ENCODE measurements at regions not wholly inside any gene's neighbourhood (a gene's known extent, or its start where the extent isn't known, plus 50 kb on each side); places are given as distances from the start of the nearest gene placed in this dataset.

GRCh38 chr17:418421-418751 is 65.8 kb upstream of the RPH3AL start:
- Histone ChIP-seq H3K9me3 (no peaks in the 10 kb centered on the region), H3K27ac (no peak overlapping the region), H3K4me1 (no peaks in the 10 kb centered on the region), H3K4me2 (no peak overlapping the region), H3K4me3 (no peak overlapping the region)
- ChIA-PET POLR2A (no interaction called here), CTCF (interaction anchor here (0.9 to 8.5 kb wide), 4 partner anchors 19 to 562 kb away, joined by 3 to 67 read pairs (median 3); no protein-coding TSS in a partner anchor)
- FAIRE-seq, result no peak
- no peak for DNase-seq (ENCODE audit: low read depth in 1 of 2, low spot score in 1 of 2)
- 92% methylated on average over 8 of the region's 8 CpGs for WGBS (ENCODE audit: missing lambda C conversion rate)
- ATAC-seq, result no peak
- no peak for TF ChIP-seq POLR2A (IDR thresholded peaks at IDR 0.05; ENCODE audit: low read length)
- no peak for TF ChIP-seq CBX2 (IDR thresholded peaks at IDR 0.05; ENCODE audit: borderline replicate concordance, low read depth)
- no peak for TF ChIP-seq E2F6 (IDR thresholded peaks at IDR 0.05; ENCODE audit: borderline replicate concordance, low read depth)
- no peak for TF ChIP-seq RARB (CRISPR knock-in tag; IDR thresholded peaks at IDR 0.05)

DNA sequence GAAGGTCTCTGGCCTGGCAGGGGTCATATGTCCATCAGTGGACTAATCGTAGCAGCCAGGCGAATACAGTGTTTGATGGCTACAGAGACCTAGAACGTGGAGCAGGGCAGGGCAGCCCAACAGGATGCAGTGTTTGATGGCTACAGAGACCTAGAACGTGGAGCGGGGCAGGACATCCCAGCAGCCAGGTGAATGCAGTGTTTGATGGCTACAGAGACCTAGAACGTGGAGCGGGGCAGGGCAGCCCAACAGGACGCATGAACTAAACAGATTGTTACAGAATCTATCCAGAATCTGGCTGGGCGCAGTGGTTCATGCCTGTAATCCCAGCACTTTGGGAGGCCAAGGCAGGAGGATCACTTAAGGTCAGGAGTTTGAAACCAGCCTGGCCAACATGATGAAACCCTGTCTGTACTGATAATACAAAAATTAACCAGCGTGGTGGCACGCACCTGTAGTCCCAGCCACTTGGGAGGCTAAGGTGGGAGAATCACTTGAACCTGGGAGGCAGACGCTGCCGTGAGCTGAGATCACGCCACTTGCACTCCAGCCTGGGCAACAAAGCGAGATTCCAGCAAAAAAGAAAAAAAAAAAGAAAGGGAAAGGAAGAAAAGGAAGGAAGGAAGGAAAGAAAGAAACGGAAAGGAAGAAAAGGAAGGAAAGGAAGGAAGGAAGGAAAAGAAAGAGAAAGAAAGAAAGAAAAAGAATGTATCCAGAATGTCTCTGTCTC is 65.2 kb upstream of the RPH3AL start:
- no peak for ATAC-seq
- Histone ChIP-seq H3K9me3 (no peaks in the 10 kb centered on the region), H3K27ac (no peak overlapping the region), H3K4me3 (no peak overlapping the region), H3K4me2 (no peak overlapping the region), H3K4me1 (no peaks in the 10 kb centered on the region)
- TF ChIP-seq RFX5 (IDR thresholded peaks at IDR 0.05), result no peak
- TF ChIP-seq POLR2AphosphoS2 (conservative IDR thresholded peaks at IDR 0.05; ENCODE audit: low read length), result no peak
- TF ChIP-seq BHLHE40 (IDR thresholded peaks at IDR 0.05; ENCODE audit: low read depth, low read length), result no peak
- TF ChIP-seq FOXS1 (CRISPR knock-in tag; IDR thresholded peaks at IDR 0.05), result no peak
- ChIA-PET POLR2A (no interaction called here), CTCF (interaction anchor here (0.7 to 4.6 kb wide), 5 partner anchors 19 to 563 kb away, joined by 3 to 76 read pairs (median 3); no protein-coding TSS in a partner anchor)
- WGBS (ENCODE audit: missing lambda C conversion rate), result 89% methylated on average over 16 of the region's 16 CpGs
- no peak for FAIRE-seq
- DNase-seq (ENCODE audit: low read depth in 1 of 2, low spot score in 1 of 2), result no peak

GRCh38 chr17:416293-417206 is 63.9 kb upstream of the RPH3AL start:
- WGBS (ENCODE audit: missing lambda C conversion rate), result 88% methylated on average over 22 of the region's 23 CpGs
- H3K4me2 ChIP-seq, result no peak overlapping the region
- H3K4me1 ChIP-seq, result peaks cover 8% of the 10 kb centered on the region
- DNase-seq (ENCODE audit: low read depth in 1 of 2, low spot score in 1 of 2), result no peak
- no peak overlapping the region for H3K4me3 ChIP-seq
- ChIA-PET POLR2A (no interaction called here), CTCF (interaction anchor here (0.7 to 4.6 kb wide), 5 partner anchors 11 to 580 kb away, joined by 3 to 76 read pairs (median 7); partner anchors contain the start of gene TIMM22)
- ATAC-seq, result no peak
- no peak overlapping the region for H3K27ac ChIP-seq
- FAIRE-seq, result no peak
- TF ChIP-seq RFX5 (IDR thresholded peaks at IDR 0.05) (no peak), MYC (IDR thresholded peaks at IDR 0.05; ENCODE audit: borderline replicate concordance, low read length) (no peak), ZFP36 (IDR thresholded peaks at IDR 0.05; ENCODE audit: borderline replicate concordance, partially characterized antibody) (no peak), BHLHE40 (IDR thresholded peaks at IDR 0.05; ENCODE audit: low read depth, low read length) (no peak), HOXB5 (CRISPR knock-in tag; IDR thresholded peaks at IDR 0.05) (no peak), RAD21 (conservative IDR thresholded peaks at IDR 0.05 in 1 of 2, IDR thresholded peaks at IDR 0.05 in 1 of 2) (no peak), NR3C1 (IDR thresholded peaks at IDR 0.05) (no peak), GATA3 (IDR thresholded peaks at IDR 0.05; ENCODE audit: borderline replicate concordance) (no peak), SREBF2 (IDR thresholded peaks at IDR 0.05) (no peak), POLR2A (IDR thresholded peaks at IDR 0.05; ENCODE audit: low read length) (no peak), RNF2 (IDR thresholded peaks at IDR 0.05; ENCODE audit: borderline replicate concordance, low read depth) (no peak), TP53 (CRISPR knock-in tag; IDR thresholded peaks at IDR 0.05) (no peak), HDAC2 (IDR thresholded peaks at IDR 0.05) (no peak), POLR2AphosphoS2 (conservative IDR thresholded peaks at IDR 0.05; ENCODE audit: low read length) (no peak), EHF (CRISPR knock-in tag; IDR thresholded peaks at IDR 0.05) (no peak), CBX2 (IDR thresholded peaks at IDR 0.05; ENCODE audit: borderline replicate concordance, low read depth) (no peak)
- TF ChIP-seq, protein P1, sequence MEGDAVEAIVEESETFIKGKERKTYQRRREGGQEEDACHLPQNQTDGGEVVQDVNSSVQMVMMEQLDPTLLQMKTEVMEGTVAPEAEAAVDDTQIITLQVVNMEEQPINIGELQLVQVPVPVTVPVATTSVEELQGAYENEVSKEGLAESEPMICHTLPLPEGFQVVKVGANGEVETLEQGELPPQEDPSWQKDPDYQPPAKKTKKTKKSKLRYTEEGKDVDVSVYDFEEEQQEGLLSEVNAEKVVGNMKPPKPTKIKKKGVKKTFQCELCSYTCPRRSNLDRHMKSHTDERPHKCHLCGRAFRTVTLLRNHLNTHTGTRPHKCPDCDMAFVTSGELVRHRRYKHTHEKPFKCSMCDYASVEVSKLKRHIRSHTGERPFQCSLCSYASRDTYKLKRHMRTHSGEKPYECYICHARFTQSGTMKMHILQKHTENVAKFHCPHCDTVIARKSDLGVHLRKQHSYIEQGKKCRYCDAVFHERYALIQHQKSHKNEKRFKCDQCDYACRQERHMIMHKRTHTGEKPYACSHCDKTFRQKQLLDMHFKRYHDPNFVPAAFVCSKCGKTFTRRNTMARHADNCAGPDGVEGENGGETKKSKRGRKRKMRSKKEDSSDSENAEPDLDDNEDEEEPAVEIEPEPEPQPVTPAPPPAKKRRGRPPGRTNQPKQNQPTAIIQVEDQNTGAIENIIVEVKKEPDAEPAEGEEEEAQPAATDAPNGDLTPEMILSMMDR (IDR thresholded peaks at IDR 0.05), result no peak
- TF ChIP-seq, protein P2, sequence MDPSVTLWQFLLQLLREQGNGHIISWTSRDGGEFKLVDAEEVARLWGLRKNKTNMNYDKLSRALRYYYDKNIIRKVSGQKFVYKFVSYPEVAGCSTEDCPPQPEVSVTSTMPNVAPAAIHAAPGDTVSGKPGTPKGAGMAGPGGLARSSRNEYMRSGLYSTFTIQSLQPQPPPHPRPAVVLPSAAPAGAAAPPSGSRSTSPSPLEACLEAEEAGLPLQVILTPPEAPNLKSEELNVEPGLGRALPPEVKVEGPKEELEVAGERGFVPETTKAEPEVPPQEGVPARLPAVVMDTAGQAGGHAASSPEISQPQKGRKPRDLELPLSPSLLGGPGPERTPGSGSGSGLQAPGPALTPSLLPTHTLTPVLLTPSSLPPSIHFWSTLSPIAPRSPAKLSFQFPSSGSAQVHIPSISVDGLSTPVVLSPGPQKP (IDR thresholded peaks at IDR 0.05; ENCODE audit: low read depth, low read length), result no peak
- no peaks in the 10 kb centered on the region for H3K9me3 ChIP-seq
